Activated T-cell treated with anti-CD3 and anti-CD28 coated beads, Interleukin-2, amount 50 U/mL, for 72 hours (primary cell): ENCODE measurements at regions not wholly inside any gene's neighbourhood (a gene's known extent, or its start where the extent isn't known, plus 50 kb on each side); places are given as distances from the start of the nearest gene placed in this dataset.

ENCODE experiments used
- ATAC-seq, 2 donors: fragments of 150-1000 bp; cut with Tn5 transposase; replicated peaks in 1 of 2; 2 replicates each; pipeline ENCODE4 v1.10.0; 2021; ENCODE audit warnings: moderate library complexity in 2 of 2, mild to moderate bottlenecking in 1 of 2
- DNase-seq, 2 donors: peaks; one replicate each; pipeline ENCODE4 v3.0.0; 2021 to 2022; ENCODE audit warnings: mixed read lengths in 1 of 2
- H3K27ac Mint-ChIP-seq: one replicate; pipeline ENCODE4 v1.8.0; 2022; ENCODE audit warnings: mild to moderate bottlenecking, moderate library complexity, mixed read lengths
- H3K27me3 Mint-ChIP-seq: one replicate; pipeline ENCODE4 v1.8.0; 2022; ENCODE audit warnings: low read depth, mixed read lengths
- H3K36me3 Mint-ChIP-seq, 2 donors: one replicate each; pipeline ENCODE4 v1.8.0; 2022; ENCODE audit warnings: mixed read lengths in 2 of 2, mild to moderate bottlenecking in 1 of 2; ENCODE audit not compliant: insufficient read depth in 2 of 2
- H3K4me1 Mint-ChIP-seq: one replicate; pipeline ENCODE4 v1.8.0; 2022; ENCODE audit warnings: low read depth, mixed read lengths
- H3K4me3 Mint-ChIP-seq, 2 donors: one replicate each; pipeline ENCODE4 v1.8.0; 2022; ENCODE audit warnings: mild to moderate bottlenecking in 2 of 2, mixed read lengths in 2 of 2, moderate library complexity in 2 of 2
- H3K9me3 Mint-ChIP-seq, 2 donors: one replicate each; pipeline ENCODE4 v1.8.0; 2022; ENCODE audit warnings: mixed read lengths in 2 of 2

- Mint-ChIP-seq H3K9me3 (peaks cover 0 to 4% of the 10 kb centered on the region in 2 donors), H3K36me3 (no peaks in the 10 kb centered on the region), H3K4me1 (no peaks in the 10 kb centered on the region), H3K27ac (no peak overlapping the region), H3K27me3 (no peaks in the 10 kb centered on the region), H3K4me3 (no peak overlapping the region)
- no peak for ATAC-seq
- no peak for DNase-seq
Observed at GRCh38 chr17:70454908-70455307, 285.6 kb downstream of the KCNJ2 start.

DNA sequence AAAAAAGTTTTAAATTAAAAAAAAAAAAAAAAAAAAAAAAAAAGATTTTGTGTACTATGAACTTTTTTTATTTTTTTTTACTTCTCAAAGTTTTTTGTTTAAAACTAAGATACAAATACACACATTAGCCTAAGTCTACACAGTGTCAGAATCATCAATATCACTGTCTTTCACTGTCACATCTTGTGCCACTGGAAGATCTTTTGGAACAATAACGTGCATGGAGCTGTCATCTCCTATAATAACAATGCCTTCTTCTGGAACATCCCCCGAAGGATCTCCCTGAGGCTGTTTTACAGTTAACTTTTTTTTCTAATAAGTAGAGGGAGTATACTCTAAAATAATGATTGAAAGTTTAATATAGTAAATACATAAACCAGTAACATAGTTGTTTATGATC lies 295.7 kb downstream of the KCNJ2 start:
- Mint-ChIP-seq H3K4me1 (no peaks in the 10 kb centered on the region), H3K9me3 (no peaks in the 10 kb centered on the region), H3K27ac (no peak overlapping the region), H3K27me3 (no peaks in the 10 kb centered on the region), H3K36me3 (no peaks in the 10 kb centered on the region), H3K4me3 (no peak overlapping the region)
- DNase-seq (no peak), ATAC-seq (no peak)

- no peaks in the 10 kb centered on the region for H3K27me3 Mint-ChIP-seq
- peaks cover 0 to 1% of the 10 kb centered on the region in 2 donors for H3K36me3 Mint-ChIP-seq
- no peaks in the 10 kb centered on the region for H3K4me1 Mint-ChIP-seq
- H3K27ac Mint-ChIP-seq = no peak overlapping the region
- H3K4me3 Mint-ChIP-seq = no peak overlapping the region
- no peak for ATAC-seq
- H3K9me3 Mint-ChIP-seq = peaks cover 0 to 5% of the 10 kb centered on the region in 2 donors
- DNase-seq = no peak
Observed at GRCh38 chr17:70468661-70469060, 299.3 kb downstream of the KCNJ2 start.

GRCh38 chr17:70473049-70473448 lies 303.7 kb downstream of the KCNJ2 start:
- peaks cover 0 to 1% of the 10 kb centered on the region in 2 donors for H3K36me3 Mint-ChIP-seq
- DNase-seq = no peak
- no peaks in the 10 kb centered on the region for H3K27me3 Mint-ChIP-seq

DNA sequence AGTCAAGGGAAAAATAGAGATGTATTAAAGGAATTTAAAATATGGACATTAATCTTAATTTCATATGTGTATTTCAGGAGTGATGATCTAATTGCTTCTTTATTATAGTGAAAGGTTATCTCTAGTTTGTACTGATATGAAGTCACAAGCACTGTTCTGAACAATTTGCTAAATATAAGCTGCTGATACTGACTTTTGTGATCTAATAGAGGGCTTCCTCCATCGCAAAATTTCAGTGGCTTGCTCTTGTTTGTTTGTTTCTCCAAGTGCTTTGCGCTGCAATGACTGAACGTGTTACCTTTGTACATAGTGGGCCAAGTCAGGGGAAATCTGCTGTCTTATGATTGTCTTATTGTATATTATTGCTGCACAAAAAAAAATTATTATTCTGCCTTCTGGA lies 307.0 kb downstream of the KCNJ2 start:
- no peak overlapping the region for H3K4me3 Mint-ChIP-seq
- peaks cover 0 to 5% of the 10 kb centered on the region in 2 donors for H3K9me3 Mint-ChIP-seq
- DNase-seq (no peak), ATAC-seq (no peak)
- H3K36me3 Mint-ChIP-seq = peaks cover 0 to 1% of the 10 kb centered on the region in 2 donors
- no peak overlapping the region for H3K27ac Mint-ChIP-seq
- no peaks in the 10 kb centered on the region for H3K27me3 Mint-ChIP-seq
- H3K4me1 Mint-ChIP-seq = no peaks in the 10 kb centered on the region

More at GRCh38 chr17:70473049-70473448, 303.7 kb downstream of the KCNJ2 start:
- Mint-ChIP-seq H3K27ac (no peak overlapping the region), H3K4me1 (no peaks in the 10 kb centered on the region), H3K9me3 (peaks cover 0 to 5% of the 10 kb centered on the region in 2 donors), H3K4me3 (no peak overlapping the region)
- no peak for ATAC-seq

DNA sequence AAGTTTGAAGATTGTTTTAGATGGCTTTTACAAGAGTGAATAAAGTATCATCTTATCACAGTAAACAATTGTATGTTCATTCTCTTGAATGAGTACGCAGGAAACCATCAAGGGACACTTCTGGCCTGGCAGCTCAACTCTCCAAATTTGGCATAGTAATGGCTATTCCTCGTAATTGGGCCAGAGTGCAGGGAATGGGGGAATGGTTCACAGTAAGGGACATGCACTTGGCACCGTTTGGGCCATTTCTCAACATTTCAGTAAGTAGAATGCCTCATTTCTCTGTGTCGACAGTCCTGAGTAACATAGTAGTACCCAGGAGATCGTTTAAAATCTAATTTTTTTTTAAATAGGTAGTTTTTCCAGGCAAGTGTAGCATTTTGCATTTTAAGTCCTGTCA lies 309.6 kb downstream of the KCNJ2 start:
- Mint-ChIP-seq H3K4me1 (no peaks in the 10 kb centered on the region), H3K9me3 (peaks cover 0 to 5% of the 10 kb centered on the region in 2 donors), H3K27me3 (no peaks in the 10 kb centered on the region), H3K4me3 (no peak overlapping the region), H3K27ac (no peak overlapping the region), H3K36me3 (peaks cover 0 to 3% of the 10 kb centered on the region in 2 donors)
- ATAC-seq (no peak), DNase-seq (no peak)

GRCh38 chr17:70479779-70480178 lies 310.4 kb downstream of the KCNJ2 start:
- H3K27me3 Mint-ChIP-seq = no peaks in the 10 kb centered on the region
- peaks cover 0 to 3% of the 10 kb centered on the region in 2 donors for H3K36me3 Mint-ChIP-seq
- no peak overlapping the region for H3K4me3 Mint-ChIP-seq
- no peak for ATAC-seq
- no peak for DNase-seq
- H3K27ac Mint-ChIP-seq = no peak overlapping the region
- H3K9me3 Mint-ChIP-seq = peaks cover 0 to 5% of the 10 kb centered on the region in 2 donors
- H3K4me1 Mint-ChIP-seq = no peaks in the 10 kb centered on the region

- Mint-ChIP-seq H3K4me3 (no peak overlapping the region), H3K4me1 (no peaks in the 10 kb centered on the region)
- ATAC-seq = no peak
Observed at GRCh38 chr17:70483624-70484023, 314.3 kb downstream of the KCNJ2 start.

DNA sequence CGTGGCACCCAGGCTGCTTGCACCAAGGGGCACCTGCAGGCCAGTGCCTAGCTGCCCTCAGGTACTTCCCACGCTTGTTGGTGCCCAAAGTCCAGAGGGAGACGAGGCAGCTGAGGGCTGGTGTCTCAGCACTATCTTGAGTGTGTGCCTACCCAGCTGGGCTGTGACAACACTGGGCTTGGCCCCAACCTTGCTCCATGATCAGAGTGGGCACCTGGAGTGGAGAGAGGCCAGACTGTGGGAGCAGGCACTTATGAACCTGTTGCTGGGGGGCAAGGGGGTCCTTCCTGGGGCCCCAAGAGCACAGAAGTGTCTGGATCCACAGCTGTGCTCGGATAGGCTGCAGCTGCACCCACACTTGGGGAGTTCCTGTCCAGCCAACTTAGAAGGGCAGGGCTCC lies 314.7 kb downstream of the KCNJ2 start:
- Mint-ChIP-seq H3K4me3 (no peak overlapping the region), H3K27me3 (no peaks in the 10 kb centered on the region), H3K9me3 (peaks cover 0 to 5% of the 10 kb centered on the region in 2 donors), H3K4me1 (no peaks in the 10 kb centered on the region), H3K36me3 (peaks cover 0 to 3% of the 10 kb centered on the region in 2 donors), H3K27ac (no peak overlapping the region)
- ATAC-seq = no peak
- DNase-seq = no peak

More at GRCh38 chr17:70483624-70484023, 314.3 kb downstream of the KCNJ2 start:
- Mint-ChIP-seq H3K9me3 (peaks cover 0 to 5% of the 10 kb centered on the region in 2 donors), H3K27ac (no peak overlapping the region), H3K27me3 (no peaks in the 10 kb centered on the region), H3K36me3 (peaks cover 0 to 3% of the 10 kb centered on the region in 2 donors)
- DNase-seq = no peak

DNA sequence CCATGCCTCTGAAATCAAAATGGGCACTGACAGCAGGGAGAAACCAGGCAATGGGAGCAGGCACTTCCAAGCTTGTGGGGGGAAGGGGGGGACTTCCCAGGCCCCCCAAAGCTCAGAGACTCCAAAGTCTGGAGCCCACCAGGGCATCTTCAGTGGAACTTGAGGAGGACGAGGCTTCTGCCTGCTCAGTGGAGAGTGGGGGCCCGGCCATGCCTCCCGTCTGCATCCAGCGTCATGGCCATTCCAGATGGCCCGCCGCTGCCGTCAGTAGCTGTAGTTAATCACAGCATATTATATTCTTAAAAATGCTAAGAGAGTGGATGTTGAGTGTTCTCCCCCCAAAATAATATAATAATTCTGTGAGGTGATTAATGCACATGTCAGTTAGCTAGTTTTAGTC lies 315.2 kb downstream of the KCNJ2 start:
- Mint-ChIP-seq H3K36me3 (peaks cover 0 to 3% of the 10 kb centered on the region in 2 donors), H3K27me3 (no peaks in the 10 kb centered on the region), H3K9me3 (peaks cover 0 to 5% of the 10 kb centered on the region in 2 donors), H3K27ac (no peak overlapping the region), H3K4me3 (no peak overlapping the region), H3K4me1 (no peaks in the 10 kb centered on the region)
- no peak for DNase-seq
- no peak for ATAC-seq

DNA sequence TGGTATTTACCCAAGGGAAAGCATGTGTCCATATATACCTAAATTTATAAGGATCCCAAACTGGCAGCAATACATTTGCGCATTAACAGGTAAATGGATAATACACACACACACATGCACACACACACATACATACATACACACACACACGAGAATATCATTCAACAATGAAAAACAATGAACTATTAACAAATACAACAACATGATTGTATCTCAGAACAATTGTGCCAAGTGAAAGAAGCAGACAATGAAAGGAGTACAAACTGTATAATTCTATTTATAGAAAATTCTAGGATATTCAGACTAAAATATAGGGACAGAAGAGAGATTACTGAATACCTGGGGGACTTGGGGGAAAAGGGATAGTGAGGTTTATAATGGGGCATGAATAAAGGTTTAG lies 323.0 kb downstream of the KCNJ2 start:
- Mint-ChIP-seq H3K4me1 (no peaks in the 10 kb centered on the region), H3K27ac (no peak overlapping the region), H3K4me3 (no peak overlapping the region), H3K36me3 (no peaks in the 10 kb centered on the region), H3K9me3 (peaks cover 0 to 2% of the 10 kb centered on the region in 2 donors), H3K27me3 (no peaks in the 10 kb centered on the region)
- ATAC-seq (no peak), DNase-seq (no peak)

DNA sequence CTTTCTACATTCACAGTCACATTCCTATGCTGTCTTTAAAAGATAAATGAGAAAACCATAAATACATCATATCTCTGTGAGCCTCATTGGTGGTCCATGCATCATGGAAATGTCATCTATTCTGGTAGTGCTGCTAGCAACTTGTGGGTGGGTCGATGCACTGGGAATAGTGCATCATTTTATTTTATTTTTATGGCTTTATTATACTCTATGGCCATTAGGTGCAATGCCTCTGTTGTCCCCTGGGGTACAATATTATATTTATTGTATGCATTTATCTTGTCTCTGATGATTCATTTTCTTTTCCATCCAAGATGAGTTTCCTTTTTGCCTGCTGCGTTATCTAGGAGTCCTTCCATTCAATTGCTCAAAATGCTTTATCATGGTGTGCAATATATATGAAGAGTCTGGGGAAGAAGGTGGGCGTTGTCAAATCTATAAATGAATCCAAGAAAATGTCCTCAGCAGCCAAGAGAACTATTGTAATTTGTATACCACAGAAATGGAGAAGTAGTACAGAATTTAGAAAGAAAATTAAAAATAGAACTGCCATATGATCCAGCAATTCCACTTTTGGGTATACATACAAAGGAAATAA lies 324.0 kb downstream of the KCNJ2 start:
- H3K9me3 Mint-ChIP-seq = peaks cover 0 to 2% of the 10 kb centered on the region in 2 donors
- H3K4me3 Mint-ChIP-seq = no peak overlapping the region
- H3K36me3 Mint-ChIP-seq = no peaks in the 10 kb centered on the region
- H3K27me3 Mint-ChIP-seq = no peaks in the 10 kb centered on the region
- ATAC-seq = no peak
- H3K27ac Mint-ChIP-seq = no peak overlapping the region
- H3K4me1 Mint-ChIP-seq = no peaks in the 10 kb centered on the region
- DNase-seq = no peak

DNA sequence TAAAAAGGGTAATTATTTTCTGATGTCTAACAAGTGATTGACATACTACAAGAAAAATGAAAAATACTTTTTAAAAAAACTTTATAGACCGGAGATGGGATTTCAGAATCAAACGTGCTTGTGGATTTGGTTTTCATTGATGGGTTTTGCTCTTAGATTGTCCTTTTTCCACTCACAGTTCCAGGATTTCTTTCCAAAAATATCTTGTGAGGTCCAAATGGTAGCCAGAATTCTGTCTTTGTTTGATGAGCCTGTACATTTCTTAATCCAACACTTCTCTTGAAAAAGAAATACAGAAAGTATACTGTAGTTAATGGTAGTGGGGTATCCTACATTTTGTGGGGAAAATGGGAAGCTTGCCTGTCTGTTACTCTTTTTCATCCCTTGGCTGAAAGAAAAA lies 329.3 kb downstream of the KCNJ2 start:
- Mint-ChIP-seq H3K36me3 (no peaks in the 10 kb centered on the region), H3K4me3 (no peak overlapping the region), H3K4me1 (no peaks in the 10 kb centered on the region), H3K9me3 (no peaks in the 10 kb centered on the region), H3K27me3 (peaks cover 6% of the 10 kb centered on the region), H3K27ac (no peak overlapping the region)
- no peak for ATAC-seq
- DNase-seq = no peak

DNA sequence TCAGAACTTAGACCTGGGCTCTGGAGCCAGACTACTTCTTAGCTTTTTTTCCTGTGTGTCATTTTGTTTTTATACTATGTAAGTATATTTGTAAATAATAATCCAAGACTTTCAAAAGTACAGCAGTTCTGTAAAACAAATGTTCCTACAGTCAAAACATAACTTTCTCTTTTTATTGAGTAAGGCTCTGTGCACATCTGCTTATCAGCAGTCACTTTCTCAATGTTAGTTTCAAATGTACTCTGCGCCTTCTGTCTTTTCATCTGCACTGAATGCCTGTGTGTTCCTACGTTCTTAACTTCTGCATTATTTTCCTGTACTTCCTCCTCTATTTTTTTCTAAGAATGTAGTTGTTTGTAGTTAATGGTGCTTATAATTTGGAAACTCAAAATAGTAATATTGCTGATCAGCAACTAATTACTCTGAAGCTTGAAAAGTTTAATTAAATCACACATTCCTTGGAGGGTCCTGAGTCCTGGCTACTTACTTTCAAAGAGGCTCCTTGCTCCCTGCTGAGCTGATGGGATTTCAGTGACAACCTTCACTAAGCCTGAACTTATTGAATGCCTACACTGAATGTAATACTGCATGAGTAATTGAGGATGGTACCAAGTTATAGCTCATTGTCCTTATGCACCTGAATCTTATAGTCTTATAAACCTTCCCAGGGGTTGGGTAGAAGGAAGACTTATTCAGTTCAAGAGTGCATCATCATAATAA lies 329.9 kb downstream of the KCNJ2 start:
- H3K36me3 Mint-ChIP-seq = no peaks in the 10 kb centered on the region
- no peak overlapping the region for H3K4me3 Mint-ChIP-seq
- H3K9me3 Mint-ChIP-seq = no peaks in the 10 kb centered on the region
- no peak for DNase-seq
- H3K27ac Mint-ChIP-seq = no peak overlapping the region
- no peaks in the 10 kb centered on the region for H3K4me1 Mint-ChIP-seq
- ATAC-seq = no peak
- H3K27me3 Mint-ChIP-seq = peaks cover 6% of the 10 kb centered on the region
